GM12891 (cell line): ENCODE measurements at regions not wholly inside any gene's neighbourhood (a gene's known extent, or its start where the extent isn't known, plus 50 kb on each side); places are given as distances from the start of the nearest gene placed in this dataset.

ENCODE experiments used
- POLR2AphosphoS5 ChIP-seq: IDR thresholded peaks from 2 replicates; pipeline ENCODE4 v1.6.1; 2011; ENCODE audit warnings: low read depth, low read length, control low read depth
- TAF1 ChIP-seq: IDR thresholded peaks from 2 replicates; pipeline ENCODE4 v1.6.1; 2011; ENCODE audit warnings: low read depth, low read length, control low read depth

DNA sequence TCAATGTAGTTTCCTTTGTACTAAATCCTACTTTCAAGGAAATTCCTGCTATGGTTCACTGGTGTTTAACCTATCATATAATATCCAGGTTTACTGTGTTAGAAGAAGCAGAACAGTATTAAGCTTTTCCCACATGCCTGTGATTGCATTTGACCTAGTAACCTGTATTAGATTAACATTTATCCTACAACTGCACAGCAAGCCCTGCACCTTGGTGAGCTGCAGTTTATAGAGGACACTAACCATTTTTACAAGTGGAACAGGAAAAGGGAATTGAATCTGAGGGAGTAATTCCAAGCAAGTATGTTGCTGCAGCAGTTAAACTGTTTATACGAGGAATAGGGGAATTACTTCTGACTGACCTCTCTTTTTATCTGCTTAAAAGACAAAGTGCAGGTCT is 328.6 kb downstream of the ETAA1 start:
- TF ChIP-seq POLR2AphosphoS5 = no peak
- no peak for TF ChIP-seq TAF1
